ENCODE measurements at regions not wholly inside any gene's neighbourhood (a gene's known extent, or its start where the extent isn't known, plus 50 kb on each side); places are given as distances from the start of the nearest gene placed in this dataset.

GRCh38 chr2:234835738-234836137 is 116.1 kb upstream of the SH3BP4 start:
- H3K9me3 ChIP-seq (ENCODE audit: control insufficient read depth, insufficient read depth, low read length) = no peaks in the 10 kb centered on the region
- no peak for ATAC-seq
- TF ChIP-seq CTCF (IDR thresholded peaks at IDR 0.05) = no peak
- Mint-ChIP-seq H3K27ac (no peak overlapping the region), H3K36me3 (no peaks in the 10 kb centered on the region), H3K4me1 (no peaks in the 10 kb centered on the region), H3K4me3 (no peak overlapping the region), H3K27me3 (ENCODE audit: low read depth in 2 of 2) (peaks cover 4 to 14% of the 10 kb centered on the region in 2 donors), H3K9me3 (no peaks in the 10 kb centered on the region)
- H3K27me3 ChIP-seq (ENCODE audit: control insufficient read depth, insufficient read depth, low read length) = no peaks in the 10 kb centered on the region
- intact Hi-C loops (cut with micrococcal nuclease) = no loop called here
- no peaks in the 10 kb centered on the region for H3K36me3 ChIP-seq (ENCODE audit: control insufficient read depth, insufficient read depth, low read length)
- no peak overlapping the region for H3K27ac ChIP-seq (ENCODE audit: low read length)
- no peaks in the 10 kb centered on the region for H3K4me1 ChIP-seq (ENCODE audit: control insufficient read depth, insufficient read depth, low read length)
- 85% methylated on average over 4 of the region's 4 CpGs for WGBS (ENCODE audit: insufficient coverage)
- H3K4me3 ChIP-seq (ENCODE audit: low read length) = no peak overlapping the region
- DNase-seq = no peak

GRCh38 chr2:234834228-234834923 is 117.4 kb upstream of the SH3BP4 start:
- Histone ChIP-seq H3K4me1 (ENCODE audit: control insufficient read depth, insufficient read depth, low read length) (no peaks in the 10 kb centered on the region), H3K27ac (ENCODE audit: low read length) (no peak overlapping the region), H3K27me3 (ENCODE audit: control insufficient read depth, insufficient read depth, low read length) (no peaks in the 10 kb centered on the region), H3K36me3 (ENCODE audit: control insufficient read depth, insufficient read depth, low read length) (no peaks in the 10 kb centered on the region), H3K4me3 (ENCODE audit: low read length) (no peak overlapping the region), H3K9me3 (ENCODE audit: control insufficient read depth, insufficient read depth, low read length) (no peaks in the 10 kb centered on the region)
- Mint-ChIP-seq H3K9me3 (no peaks in the 10 kb centered on the region), H3K4me3 (no peak overlapping the region), H3K4me1 (no peaks in the 10 kb centered on the region), H3K27ac (no peak overlapping the region), H3K27me3 (ENCODE audit: low read depth in 2 of 2) (peaks cover 4 to 6% of the 10 kb centered on the region in 2 donors), H3K36me3 (no peaks in the 10 kb centered on the region)
- no peak for ATAC-seq
- TF ChIP-seq CTCF (IDR thresholded peaks at IDR 0.05) = no peak
- DNase-seq = no peak
- intact Hi-C loops (cut with micrococcal nuclease) = no loop called here
- 92% methylated on average over 6 of the region's 7 CpGs for WGBS (ENCODE audit: insufficient coverage)

GRCh38 chr2:234830853-234831252 is 121.0 kb upstream of the SH3BP4 start:
- H3K9me3 ChIP-seq (ENCODE audit: control insufficient read depth, insufficient read depth, low read length) = no peaks in the 10 kb centered on the region
- no peaks in the 10 kb centered on the region for H3K4me1 Mint-ChIP-seq
- H3K27ac ChIP-seq (ENCODE audit: low read length) = no peak overlapping the region
- no peaks in the 10 kb centered on the region for H3K36me3 ChIP-seq (ENCODE audit: control insufficient read depth, insufficient read depth, low read length)
- H3K27ac Mint-ChIP-seq = no peak overlapping the region
- H3K4me1 ChIP-seq (ENCODE audit: control insufficient read depth, insufficient read depth, low read length) = no peaks in the 10 kb centered on the region
- no peaks in the 10 kb centered on the region for H3K27me3 ChIP-seq (ENCODE audit: control insufficient read depth, insufficient read depth, low read length)
- peaks cover 0 to 4% of the 10 kb centered on the region in 2 donors for H3K27me3 Mint-ChIP-seq (ENCODE audit: low read depth in 2 of 2)
- H3K4me3 Mint-ChIP-seq = no peak overlapping the region
- no peak for TF ChIP-seq CTCF (IDR thresholded peaks at IDR 0.05)
- H3K36me3 Mint-ChIP-seq = no peaks in the 10 kb centered on the region
- 77% methylated on average over 2 of the region's 2 CpGs for WGBS (ENCODE audit: insufficient coverage)
- no peaks in the 10 kb centered on the region for H3K9me3 Mint-ChIP-seq
- ATAC-seq (no peak), DNase-seq (no peak)
- no peak overlapping the region for H3K4me3 ChIP-seq (ENCODE audit: low read length)
- intact Hi-C loops (cut with micrococcal nuclease) = no loop called here

- no peaks in the 10 kb centered on the region for H3K4me1 ChIP-seq (ENCODE audit: control insufficient read depth, insufficient read depth, low read length)
- no peaks in the 10 kb centered on the region for H3K36me3 Mint-ChIP-seq
- H3K4me3 ChIP-seq (ENCODE audit: low read length) = no peak overlapping the region
- peaks cover 0 to 2% of the 10 kb centered on the region in 2 donors for H3K27me3 Mint-ChIP-seq (ENCODE audit: low read depth in 2 of 2)
- H3K4me1 Mint-ChIP-seq = no peaks in the 10 kb centered on the region
- no peak for DNase-seq
- no peak overlapping the region for H3K27ac Mint-ChIP-seq
- no peaks in the 10 kb centered on the region for H3K27me3 ChIP-seq (ENCODE audit: control insufficient read depth, insufficient read depth, low read length)
- no peak overlapping the region for H3K27ac ChIP-seq (ENCODE audit: low read length)
- H3K36me3 ChIP-seq (ENCODE audit: control insufficient read depth, insufficient read depth, low read length) = no peaks in the 10 kb centered on the region
- ATAC-seq = no peak
- no peaks in the 10 kb centered on the region for H3K9me3 Mint-ChIP-seq
- no peak for TF ChIP-seq CTCF (IDR thresholded peaks at IDR 0.05)
- intact Hi-C loops (cut with micrococcal nuclease) = no loop called here
- H3K9me3 ChIP-seq (ENCODE audit: control insufficient read depth, insufficient read depth, low read length) = no peaks in the 10 kb centered on the region
- WGBS (ENCODE audit: insufficient coverage) = 88% methylated on average over 3 of the region's 4 CpGs
- no peak overlapping the region for H3K4me3 Mint-ChIP-seq
Measured at GRCh38 chr2:234829074-234829455, 122.8 kb upstream of the SH3BP4 start.

Measured in natural killer cell (primary cell).